Esophagus squamous epithelium (tissue), 5 donors: ENCODE measurements at regions not wholly inside any gene's neighbourhood (a gene's known extent, or its start where the extent isn't known, plus 50 kb on each side); places are given as distances from the start of the nearest gene placed in this dataset.
A peak's percentile ranks its signal among the peaks of the same experiment; 100 is the strongest.

Source experiments
- DNase-seq: peaks from one replicate; lab custom pipeline; 2025; lab: John Stamatoyannopoulos, UW
- H3K27ac ChIP-seq, 4 donors: fragments of 200-600 bp; sonication (generic); one replicate each; pipeline ENCODE4 v1.5.1; 2016 to 2019; ENCODE audit warnings: mild to moderate bottlenecking in 1 of 4
- H3K27me3 ChIP-seq, 4 donors: fragments of 200-600 bp; sonication (generic); 1 replicate in 3 of 4; 2 replicates in 1 of 4; pipeline versions ENCODE4 v1.5.1 to v1.6.0; 2017 to 2021; ENCODE audit warnings: antibody characterized with exemption in 1 of 4
- H3K36me3 ChIP-seq, 3 donors: fragments of 200-600 bp; sonication (generic); one replicate each; pipeline ENCODE4 v1.5.1; 2016 to 2019
- H3K4me1 ChIP-seq, 3 donors: fragments of 200-600 bp; sonication (generic); one replicate each; pipeline ENCODE4 v1.5.1; 2017 to 2019
- H3K4me3 ChIP-seq, 4 donors: fragments of 200-600 bp; sonication (generic); 1 replicate in 3 of 4; 2 replicates in 1 of 4; pipeline ENCODE4 v1.5.1; 2016 to 2019; ENCODE audit warnings: mild to moderate bottlenecking in 2 of 4, moderate library complexity in 1 of 4
- H3K9me3 ChIP-seq, 3 donors: fragments of 200-600 bp; sonication (generic); one replicate each; pipeline ENCODE4 v1.5.1; 2016 to 2019
- POLR2A ChIP-seq, 4 donors: fragments of 450-650 bp; IDR thresholded peaks; one replicate each; pipeline ENCODE4 v1.6.1; 2017; ENCODE audit warnings: antibody characterized with exemption in 4 of 4, mild to moderate bottlenecking in 4 of 4, moderate library complexity in 3 of 4
- WGBS, 2 donors: methylation state at CpG; one replicate each; pipeline ENCODE4 v1.1.5; 2018; 5-methylcytosine and 5-hydroxymethylcytosine counted together
- intact Hi-C: fragments of 100-400 bp; cut with DNase I; formaldehyde crosslinking; loops from one replicate; pipeline ENCODE4 v1.15.0; 2022
- TF ChIP-seq, protein P1 (sequence below), 6 experiments: fragments of 450-650 bp in 4 of 6; fragments of 200-600 bp in 2 of 6; sonication (generic) in 2 of 6; IDR thresholded peaks; one replicate each; pipeline ENCODE4 v1.5.1; 2016 to 2019; ENCODE audit warnings: antibody characterized with exemption in 6 of 6, mild to moderate bottlenecking in 4 of 6, moderate library complexity in 4 of 6
- donor health status: DM: yes; HTN: yes; CAD: no.

DNA sequence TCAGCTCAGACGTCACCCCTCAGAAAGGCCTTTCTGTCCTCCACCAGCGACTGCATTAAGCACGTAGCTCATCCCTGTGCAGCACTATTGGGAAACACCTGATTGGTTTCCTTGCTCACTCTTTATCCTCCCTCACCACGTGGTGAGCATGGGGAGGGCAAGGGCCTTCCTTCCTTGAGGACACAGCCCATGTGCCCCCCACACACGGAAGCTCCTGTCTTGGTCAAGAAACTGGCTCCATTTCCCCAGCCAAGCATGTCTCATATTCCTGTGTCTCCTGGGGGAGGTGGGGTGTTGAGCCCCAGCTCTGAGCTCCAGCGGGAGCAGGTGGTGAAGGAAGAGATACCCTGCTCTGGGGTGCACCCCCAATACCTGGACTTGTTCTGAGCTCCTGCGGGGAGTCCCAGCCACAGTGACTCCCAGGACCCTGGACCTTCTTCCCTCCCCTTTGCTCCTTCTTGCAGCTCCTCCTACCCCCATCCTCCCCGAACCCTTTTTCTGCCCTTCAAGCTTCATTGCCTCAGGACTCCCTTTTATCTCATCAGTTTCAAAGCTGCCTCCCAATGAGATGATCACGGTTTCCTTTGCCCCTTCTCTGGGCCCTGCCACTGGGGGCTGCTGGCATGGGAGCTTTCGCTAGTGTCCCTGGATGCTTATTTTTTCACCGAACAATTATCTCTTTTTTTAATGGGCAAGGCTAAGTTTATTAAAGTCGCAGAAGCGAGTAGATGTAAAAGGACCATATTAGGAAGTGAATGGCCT, 230.1 kb downstream of the TFAP2C start:
- WGBS, 2 donors = 72 to 74% methylated on average over 7 to 11 of the region's 13 CpGs
- no peak for DNase-seq
- H3K27me3 ChIP-seq = peaks cover 0 to 7% (median 0%) of the 10 kb centered on the region in 4 donors
- intact Hi-C loops = no loop called here
- H3K4me1 ChIP-seq = peaks cover 9 to 26% (median 10%) of the 10 kb centered on the region in 3 donors
- TF ChIP-seq, protein P1, sequence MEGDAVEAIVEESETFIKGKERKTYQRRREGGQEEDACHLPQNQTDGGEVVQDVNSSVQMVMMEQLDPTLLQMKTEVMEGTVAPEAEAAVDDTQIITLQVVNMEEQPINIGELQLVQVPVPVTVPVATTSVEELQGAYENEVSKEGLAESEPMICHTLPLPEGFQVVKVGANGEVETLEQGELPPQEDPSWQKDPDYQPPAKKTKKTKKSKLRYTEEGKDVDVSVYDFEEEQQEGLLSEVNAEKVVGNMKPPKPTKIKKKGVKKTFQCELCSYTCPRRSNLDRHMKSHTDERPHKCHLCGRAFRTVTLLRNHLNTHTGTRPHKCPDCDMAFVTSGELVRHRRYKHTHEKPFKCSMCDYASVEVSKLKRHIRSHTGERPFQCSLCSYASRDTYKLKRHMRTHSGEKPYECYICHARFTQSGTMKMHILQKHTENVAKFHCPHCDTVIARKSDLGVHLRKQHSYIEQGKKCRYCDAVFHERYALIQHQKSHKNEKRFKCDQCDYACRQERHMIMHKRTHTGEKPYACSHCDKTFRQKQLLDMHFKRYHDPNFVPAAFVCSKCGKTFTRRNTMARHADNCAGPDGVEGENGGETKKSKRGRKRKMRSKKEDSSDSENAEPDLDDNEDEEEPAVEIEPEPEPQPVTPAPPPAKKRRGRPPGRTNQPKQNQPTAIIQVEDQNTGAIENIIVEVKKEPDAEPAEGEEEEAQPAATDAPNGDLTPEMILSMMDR (IDR thresholded peaks at IDR 0.05) = no peak
- TF ChIP-seq POLR2A (IDR thresholded peaks at IDR 0.05) = no peak
- peak overlapping the region; percentile 33 to 77 (median 62) for H3K27ac ChIP-seq
- H3K36me3 ChIP-seq = no peaks in the 10 kb centered on the region
- no peak overlapping the region for H3K4me3 ChIP-seq
- no peaks in the 10 kb centered on the region for H3K9me3 ChIP-seq

DNA sequence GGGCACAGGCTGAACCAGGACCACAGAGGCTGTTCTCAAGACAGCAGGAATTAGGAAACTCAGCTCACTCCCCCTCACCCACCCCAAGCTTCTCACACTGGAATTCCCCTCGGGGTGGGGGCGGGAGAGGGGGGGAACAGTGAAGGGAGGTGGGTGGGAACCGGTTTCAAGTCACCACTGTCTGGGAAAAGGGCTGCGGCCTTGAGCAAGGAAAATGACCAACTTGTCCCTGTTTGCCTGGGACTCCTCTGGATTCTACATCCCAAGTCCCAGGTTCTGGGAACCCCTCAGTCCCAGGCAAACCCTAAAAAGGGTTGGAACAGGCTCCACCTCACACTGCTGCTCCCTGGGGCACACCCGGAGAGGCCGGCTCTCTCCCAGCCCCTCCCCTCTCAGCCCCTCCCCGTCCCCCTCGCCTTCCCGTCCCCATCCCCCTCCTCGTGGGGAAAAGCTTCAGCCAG, 230.7 kb downstream of the TFAP2C start:
- no peaks in the 10 kb centered on the region for H3K9me3 ChIP-seq
- 20% methylated on average over 3 of the region's 10 CpGs; no CpG with 5 or more reads in 1 of the 2 donors for WGBS, 2 donors
- H3K4me1 ChIP-seq = peaks cover 9 to 32% (median 14%) of the 10 kb centered on the region in 3 donors
- H3K27ac ChIP-seq = peak overlapping the region; percentile 33 to 77 (median 54)
- DNase-seq = no peak
- intact Hi-C loops = no loop called here
- TF ChIP-seq, protein P1 (IDR thresholded peaks at IDR 0.05) = no peak
- TF ChIP-seq POLR2A (IDR thresholded peaks at IDR 0.05) = no peak
- H3K4me3 ChIP-seq = peak overlapping the region in 1 of 4 donors; percentile 4
- peaks cover 0 to 13% (median 0%) of the 10 kb centered on the region in 4 donors for H3K27me3 ChIP-seq
- no peaks in the 10 kb centered on the region for H3K36me3 ChIP-seq

DNA sequence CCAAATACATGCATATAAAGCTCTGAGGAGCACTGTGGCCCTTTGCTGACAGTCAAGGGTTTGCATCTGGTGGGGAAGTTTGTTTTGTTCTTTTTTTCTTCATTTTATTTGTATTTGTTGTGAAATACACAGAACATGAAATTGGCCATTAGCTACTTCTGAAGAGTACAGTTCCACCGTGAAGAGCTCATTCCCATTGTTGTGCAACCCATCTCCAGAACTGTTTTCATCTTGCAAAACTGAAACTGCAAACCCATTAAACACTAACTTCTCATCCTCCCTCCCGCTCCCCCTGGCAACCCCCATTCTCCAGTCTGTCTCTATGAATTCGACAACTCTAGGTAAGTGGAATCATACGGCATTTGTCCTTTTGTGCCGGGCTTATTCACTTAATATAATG, 231.3 kb downstream of the TFAP2C start:
- DNase-seq = no peak
- intact Hi-C loops = no loop called here
- Histone ChIP-seq H3K27ac (peak overlapping the region; percentile 33 to 77 (median 54)), H3K36me3 (no peaks in the 10 kb centered on the region), H3K4me3 (peak overlapping the region in 1 of 4 donors; percentile 2), H3K4me1 (peaks cover 9 to 38% (median 17%) of the 10 kb centered on the region in 3 donors), H3K27me3 (peaks cover 0 to 15% (median 0%) of the 10 kb centered on the region in 4 donors), H3K9me3 (no peaks in the 10 kb centered on the region)
- no peak for TF ChIP-seq POLR2A (IDR thresholded peaks at IDR 0.05)
- TF ChIP-seq, protein P1 (IDR thresholded peaks at IDR 0.05) = no peak
- WGBS, 2 donors = 39 to 55% methylated on average over 5 of the region's 5 CpGs

DNA sequence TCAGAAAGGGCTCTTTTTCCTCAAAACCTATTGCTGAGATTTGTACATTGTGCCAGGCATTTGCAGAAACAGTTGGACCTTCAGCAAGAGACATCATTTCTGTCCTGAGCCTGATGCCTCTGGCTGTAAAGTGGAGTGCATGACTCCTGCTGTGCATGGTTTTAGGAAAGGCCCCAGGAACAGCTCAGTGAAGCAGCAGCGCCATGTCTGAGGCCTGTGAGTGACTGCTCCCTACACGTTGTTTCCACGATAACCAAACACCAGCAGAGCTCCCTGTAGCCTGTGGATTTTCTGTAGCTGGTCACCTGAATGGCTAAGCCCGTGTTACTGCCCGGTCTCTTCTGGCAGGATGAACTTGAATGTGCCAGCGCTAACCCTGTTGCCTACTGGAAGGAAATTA, 232.5 kb downstream of the TFAP2C start:
- intact Hi-C loops = no loop called here
- Histone ChIP-seq H3K4me1 (peaks cover 9 to 45% (median 19%) of the 10 kb centered on the region in 3 donors), H3K4me3 (no peak overlapping the region), H3K27ac (peak overlapping the region in 2 of 4 donors; percentile 35 to 66), H3K9me3 (no peaks in the 10 kb centered on the region), H3K36me3 (no peaks in the 10 kb centered on the region), H3K27me3 (peaks cover 0 to 15% (median 0%) of the 10 kb centered on the region in 4 donors)
- WGBS, 2 donors = 61 to 67% methylated on average over 3 to 5 of the region's 6 CpGs
- TF ChIP-seq, protein P1 (IDR thresholded peaks at IDR 0.05) = no peak
- no peak for TF ChIP-seq POLR2A (IDR thresholded peaks at IDR 0.05)
- no peak for DNase-seq

DNA sequence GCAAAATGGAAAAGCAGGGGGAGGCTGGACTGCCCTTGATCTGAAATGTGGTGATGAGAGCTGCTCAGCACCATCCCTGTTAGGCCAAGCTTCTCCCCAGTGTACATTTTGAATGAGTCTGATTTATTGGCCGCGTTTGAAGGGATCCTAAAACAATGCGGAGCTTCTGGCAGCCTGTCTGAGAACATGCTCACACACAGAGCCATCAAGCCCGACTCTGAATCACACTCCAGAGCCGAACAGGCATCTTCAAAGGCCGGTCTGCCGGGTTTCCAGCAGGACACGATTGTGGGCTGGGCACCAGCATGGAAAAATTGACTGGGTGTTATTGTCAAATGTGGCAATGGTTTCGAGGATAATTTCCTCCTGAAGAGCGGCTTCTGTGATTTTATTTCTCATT, 235.9 kb downstream of the TFAP2C start:
- H3K9me3 ChIP-seq = peaks cover 0 to 4% (median 0%) of the 10 kb centered on the region in 3 donors
- no peak for DNase-seq
- intact Hi-C loops = no loop called here

More for the DNA sequence above, 235.9 kb downstream of the TFAP2C start:
- H3K4me1 ChIP-seq = peaks cover 1 to 35% (median 11%) of the 10 kb centered on the region in 3 donors
- TF ChIP-seq, protein P1 (IDR thresholded peaks at IDR 0.05) = no peak
- TF ChIP-seq POLR2A (IDR thresholded peaks at IDR 0.05) = no peak
- H3K36me3 ChIP-seq = no peaks in the 10 kb centered on the region
- H3K4me3 ChIP-seq = no peak overlapping the region
- peaks cover 0 to 15% (median 0%) of the 10 kb centered on the region in 4 donors for H3K27me3 ChIP-seq
- 3 to 18% methylated on average over 8 to 10 of the region's 10 CpGs for WGBS, 2 donors
- H3K27ac ChIP-seq = peak overlapping the region; percentile 36 to 62 (median 50)
